ENCODE measurements at regions not wholly inside any gene's neighbourhood (a gene's known extent, or its start where the extent isn't known, plus 50 kb on each side); places are given as distances from the start of the nearest gene placed in this dataset.
"Not testable (repeated sequence)": the region's sequence is repeated elsewhere in the genome, so short reads cannot be mapped to it uniquely, and the experiment has no call there.

DNA sequence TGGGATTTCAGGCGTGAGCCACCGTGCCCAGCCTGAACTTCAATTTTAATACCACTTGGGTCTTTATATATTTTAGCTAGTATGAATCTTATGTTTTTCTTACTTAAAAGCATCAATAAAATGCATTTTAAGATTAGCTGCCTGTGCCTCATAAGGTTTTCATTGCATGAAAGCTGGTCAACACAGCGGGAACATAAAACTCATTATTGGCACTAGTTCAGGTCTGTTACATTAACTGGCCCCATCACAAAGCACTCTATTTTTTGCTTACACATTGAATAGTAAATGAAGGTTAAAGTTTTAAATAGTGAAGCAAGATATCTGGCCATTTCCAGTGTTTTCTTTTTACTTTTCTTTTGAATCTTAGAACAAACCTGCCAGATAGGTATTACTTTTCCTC lies 145.6 kb upstream of the LYSMD4 start:
- H3K4me1 Mint-ChIP-seq (ENCODE audit: low read depth) = no peaks in the 10 kb centered on the region
- intact Hi-C loops (cut with micrococcal nuclease) = no loop called here

DNA sequence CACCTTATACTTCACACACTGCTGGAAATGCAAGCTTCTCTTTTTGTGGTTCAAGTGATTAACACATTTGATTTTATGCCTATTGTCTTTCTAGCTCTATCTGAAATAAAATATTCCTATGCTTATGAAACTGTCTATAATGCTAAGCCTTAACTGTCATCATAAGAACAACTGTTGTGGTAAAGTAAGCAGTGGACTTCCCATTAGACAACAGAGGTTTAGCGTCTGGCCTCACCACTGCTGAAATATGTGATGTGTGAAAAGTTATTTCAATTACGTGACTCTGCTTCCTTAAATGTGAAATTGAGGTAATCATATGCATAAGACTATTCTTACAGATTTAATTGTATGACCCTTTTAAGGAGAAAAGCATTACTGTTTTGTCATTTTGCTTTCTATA lies 140.2 kb upstream of the LYSMD4 start:
- Mint-ChIP-seq H3K4me1 (ENCODE audit: low read depth) (no peaks in the 10 kb centered on the region), H3K27me3 (ENCODE audit: insufficient read depth) (no peaks in the 10 kb centered on the region), H3K36me3 (ENCODE audit: low read depth) (no peaks in the 10 kb centered on the region), H3K4me3 (no peak overlapping the region), H3K27ac (no peak overlapping the region), H3K9me3 (no peaks in the 10 kb centered on the region)
- intact Hi-C loops (cut with micrococcal nuclease) = no loop called here
- DNase-seq (ENCODE audit: low spot score) = no peak

More for the DNA sequence above, 145.6 kb upstream of the LYSMD4 start:
- DNase-seq (ENCODE audit: low spot score) = no peak
- Mint-ChIP-seq H3K27ac (no peak overlapping the region), H3K27me3 (ENCODE audit: insufficient read depth) (no peaks in the 10 kb centered on the region), H3K9me3 (no peaks in the 10 kb centered on the region), H3K4me3 (no peak overlapping the region), H3K36me3 (ENCODE audit: low read depth) (no peaks in the 10 kb centered on the region)

DNA sequence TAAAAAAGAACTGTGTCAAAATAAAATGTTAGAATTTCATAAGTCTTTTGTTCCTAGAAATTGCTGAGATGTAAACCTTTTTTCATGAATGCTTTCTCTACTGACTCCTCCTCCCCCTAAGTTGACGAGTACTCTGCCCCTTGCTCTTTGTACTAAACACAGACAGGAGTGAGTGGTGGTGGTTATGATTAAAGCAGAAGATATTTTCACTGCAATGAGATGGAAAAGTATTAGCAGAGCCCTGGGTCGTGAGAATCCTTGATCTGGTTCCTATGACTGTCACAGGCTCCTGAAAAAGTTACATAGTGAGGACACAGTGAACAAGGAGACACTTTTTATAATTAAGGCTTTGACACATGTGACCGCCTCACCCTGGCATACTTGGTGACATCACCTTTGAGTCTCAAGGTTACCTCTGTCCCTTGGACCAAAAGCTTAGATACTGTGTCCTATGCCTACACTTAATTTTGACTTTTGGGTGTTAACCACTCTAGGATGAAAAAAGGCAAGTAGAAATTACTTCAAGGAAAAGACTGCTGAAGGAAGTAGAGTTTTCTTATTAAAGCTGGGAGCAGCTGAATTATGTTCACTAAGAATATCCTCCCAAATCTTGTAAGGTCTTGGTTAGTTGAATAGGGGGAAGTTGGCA lies 130.4 kb upstream of the LYSMD4 start:
- H3K27me3 Mint-ChIP-seq (ENCODE audit: insufficient read depth) = no peaks in the 10 kb centered on the region
- no peaks in the 10 kb centered on the region for H3K9me3 Mint-ChIP-seq
- H3K4me1 Mint-ChIP-seq (ENCODE audit: low read depth) = no peaks in the 10 kb centered on the region
- intact Hi-C loops (cut with micrococcal nuclease) = no loop called here
- DNase-seq (ENCODE audit: low spot score) = no peak
- no peak overlapping the region for H3K4me3 Mint-ChIP-seq
- H3K36me3 Mint-ChIP-seq (ENCODE audit: low read depth) = no peaks in the 10 kb centered on the region
- H3K27ac Mint-ChIP-seq = no peak overlapping the region

- Mint-ChIP-seq H3K27me3 (ENCODE audit: insufficient read depth) (peaks cover 1% of the 10 kb centered on the region), H3K36me3 (ENCODE audit: low read depth) (no peaks in the 10 kb centered on the region), H3K4me1 (ENCODE audit: low read depth) (no peaks in the 10 kb centered on the region), H3K9me3 (no peaks in the 10 kb centered on the region), H3K4me3 (no peak overlapping the region), H3K27ac (no peak overlapping the region)
- DNase-seq (ENCODE audit: low spot score) = no peak
- intact Hi-C loops (cut with micrococcal nuclease) = no loop called here
Measured at GRCh38 chr15:99857836-99858235, 124.6 kb upstream of the LYSMD4 start.

GRCh38 chr15:99850517-99850916 lies 117.3 kb upstream of the LYSMD4 start:
- peaks cover 7% of the 10 kb centered on the region for H3K4me1 Mint-ChIP-seq (ENCODE audit: low read depth)
- no peak overlapping the region for H3K27ac Mint-ChIP-seq
- H3K36me3 Mint-ChIP-seq (ENCODE audit: low read depth) = peaks cover 1% of the 10 kb centered on the region
- no peak overlapping the region for H3K4me3 Mint-ChIP-seq
- H3K9me3 Mint-ChIP-seq = no peaks in the 10 kb centered on the region
- intact Hi-C loops (cut with micrococcal nuclease) = no loop called here
- no peaks in the 10 kb centered on the region for H3K27me3 Mint-ChIP-seq (ENCODE audit: insufficient read depth)
- DNase-seq (ENCODE audit: low spot score) = no peak

DNA sequence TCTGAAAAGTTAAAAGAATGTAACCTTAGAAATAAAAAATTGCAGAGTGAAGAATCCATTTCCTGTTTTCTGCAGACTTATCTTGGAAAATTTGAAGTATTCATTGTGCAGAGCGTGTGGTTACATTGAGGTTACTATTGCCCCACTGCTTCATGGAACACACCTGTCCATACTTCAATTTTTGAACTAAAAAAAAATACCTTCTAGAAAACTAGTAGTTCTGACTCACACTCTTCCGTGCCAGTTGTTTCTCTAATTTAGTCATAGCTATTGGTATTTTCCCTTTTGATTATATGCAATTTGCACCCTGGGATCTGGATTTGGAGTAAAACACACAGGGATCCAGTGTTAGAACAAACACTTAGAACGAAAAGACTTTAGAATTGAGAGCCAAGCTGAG lies 111.8 kb upstream of the LYSMD4 start:
- intact Hi-C loops (cut with micrococcal nuclease) = loop anchor here (1.0 to 10.0 kb wide), 3 partner anchors 19 to 240 kb away; no protein-coding TSS in a partner anchor
- no peak for DNase-seq (ENCODE audit: low spot score)
- Mint-ChIP-seq H3K9me3 (no peaks in the 10 kb centered on the region), H3K4me1 (ENCODE audit: low read depth) (peaks cover 40% of the 10 kb centered on the region), H3K4me3 (no peak overlapping the region), H3K36me3 (ENCODE audit: low read depth) (peaks cover 6% of the 10 kb centered on the region), H3K27me3 (ENCODE audit: insufficient read depth) (no peaks in the 10 kb centered on the region), H3K27ac (peak overlapping the region; percentile 70)

GRCh38 chr15:99844150-99844549 lies 110.9 kb upstream of the LYSMD4 start:
- Mint-ChIP-seq H3K4me1 (ENCODE audit: low read depth) (peaks cover 40% of the 10 kb centered on the region), H3K36me3 (ENCODE audit: low read depth) (peaks cover 12% of the 10 kb centered on the region), H3K27me3 (ENCODE audit: insufficient read depth) (no peaks in the 10 kb centered on the region), H3K4me3 (no peak overlapping the region), H3K9me3 (no peaks in the 10 kb centered on the region), H3K27ac (peak overlapping the region; percentile 70)
- intact Hi-C loops (cut with micrococcal nuclease) = loop anchor here (10.0 kb wide), 1 partner anchor 239 kb away; no protein-coding TSS in a partner anchor
- DNase-seq (ENCODE audit: low spot score) = no peak

DNA sequence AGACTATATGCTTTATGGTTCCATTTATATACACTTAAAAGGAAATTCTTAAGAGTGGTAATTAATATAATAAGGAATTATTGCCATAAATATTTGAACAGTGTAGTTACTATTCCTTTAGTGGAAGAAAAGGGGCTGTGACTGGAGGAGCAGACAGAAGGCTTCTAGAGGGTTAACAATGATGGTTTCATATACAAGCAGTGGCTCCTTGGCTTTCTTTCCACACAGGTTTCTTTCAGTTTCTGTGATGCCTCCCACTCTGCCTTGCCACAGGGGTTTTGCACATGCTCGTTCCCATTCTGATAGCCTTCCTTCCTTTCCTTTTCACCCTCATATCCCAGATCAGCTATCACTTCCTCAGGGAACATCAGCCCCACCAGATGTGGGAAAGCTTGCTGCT lies 108.8 kb upstream of the LYSMD4 start:
- H3K36me3 Mint-ChIP-seq (ENCODE audit: low read depth) = peaks cover 19% of the 10 kb centered on the region
- peaks cover 40% of the 10 kb centered on the region for H3K4me1 Mint-ChIP-seq (ENCODE audit: low read depth)
- peak overlapping the region; percentile 50 for H3K27ac Mint-ChIP-seq
- no peaks in the 10 kb centered on the region for H3K27me3 Mint-ChIP-seq (ENCODE audit: insufficient read depth)
- intact Hi-C loops (cut with micrococcal nuclease) = loop anchor here (10.0 kb wide), 1 partner anchor 237 kb away; no protein-coding TSS in a partner anchor
- peak overlapping the region; percentile 2 for H3K4me3 Mint-ChIP-seq
- DNase-seq (ENCODE audit: low spot score) = no peak
- no peaks in the 10 kb centered on the region for H3K9me3 Mint-ChIP-seq

DNA sequence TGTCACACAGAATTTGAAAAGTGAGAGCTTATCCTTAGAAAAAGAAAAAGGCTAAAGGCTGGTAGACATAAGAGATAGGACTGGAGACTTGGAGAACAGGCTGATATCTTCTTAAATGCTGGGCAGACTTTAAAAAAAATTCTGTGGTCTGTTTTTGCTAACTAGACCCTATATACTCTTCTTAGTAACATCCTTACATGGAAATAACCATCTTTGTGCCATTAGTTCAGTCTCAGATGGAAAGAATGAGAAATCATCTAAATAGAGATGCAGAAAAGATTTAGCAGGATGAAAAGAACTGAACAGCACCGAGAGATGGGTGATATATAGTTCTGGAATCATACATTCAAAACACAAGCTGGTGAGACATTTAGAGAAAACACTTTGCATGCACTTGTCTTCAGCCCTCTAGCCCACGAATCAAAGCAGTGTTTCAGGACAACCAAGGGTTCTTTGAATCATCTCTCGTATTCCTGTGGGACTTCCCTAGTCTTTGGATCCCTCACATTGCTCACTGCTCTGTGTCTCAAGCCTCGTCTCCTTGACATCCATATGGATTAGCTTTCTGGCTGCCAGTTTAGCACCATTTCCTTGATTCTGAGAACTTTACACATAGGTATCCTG lies 93.0 kb upstream of the LYSMD4 start:
- H3K27ac Mint-ChIP-seq = peak overlapping the region; percentile 84
- H3K27me3 Mint-ChIP-seq (ENCODE audit: insufficient read depth) = no peaks in the 10 kb centered on the region
- H3K4me3 Mint-ChIP-seq = no peak overlapping the region
- peaks cover 18% of the 10 kb centered on the region for H3K9me3 Mint-ChIP-seq
- intact Hi-C loops (cut with micrococcal nuclease) = loop anchor here (1.0 kb wide), 2 partner anchors 16 to 19 kb away; no protein-coding TSS in a partner anchor
- peaks cover 30% of the 10 kb centered on the region for H3K4me1 Mint-ChIP-seq (ENCODE audit: low read depth)
- no peak for DNase-seq (ENCODE audit: low spot score)
- peaks cover 46% of the 10 kb centered on the region for H3K36me3 Mint-ChIP-seq (ENCODE audit: low read depth)

- no peak for DNase-seq (ENCODE audit: low spot score)
- intact Hi-C loops (cut with micrococcal nuclease) = no loop called here
- no peak overlapping the region for H3K4me3 Mint-ChIP-seq
- no peaks in the 10 kb centered on the region for H3K27me3 Mint-ChIP-seq (ENCODE audit: insufficient read depth)
- H3K36me3 Mint-ChIP-seq (ENCODE audit: low read depth) = peaks cover 45% of the 10 kb centered on the region
- H3K27ac Mint-ChIP-seq = no peak overlapping the region
- H3K9me3 Mint-ChIP-seq = peaks cover 12% of the 10 kb centered on the region
- peaks cover 30% of the 10 kb centered on the region for H3K4me1 Mint-ChIP-seq (ENCODE audit: low read depth)
Measured at GRCh38 chr15:99823346-99823745, 90.1 kb upstream of the LYSMD4 start.

DNA sequence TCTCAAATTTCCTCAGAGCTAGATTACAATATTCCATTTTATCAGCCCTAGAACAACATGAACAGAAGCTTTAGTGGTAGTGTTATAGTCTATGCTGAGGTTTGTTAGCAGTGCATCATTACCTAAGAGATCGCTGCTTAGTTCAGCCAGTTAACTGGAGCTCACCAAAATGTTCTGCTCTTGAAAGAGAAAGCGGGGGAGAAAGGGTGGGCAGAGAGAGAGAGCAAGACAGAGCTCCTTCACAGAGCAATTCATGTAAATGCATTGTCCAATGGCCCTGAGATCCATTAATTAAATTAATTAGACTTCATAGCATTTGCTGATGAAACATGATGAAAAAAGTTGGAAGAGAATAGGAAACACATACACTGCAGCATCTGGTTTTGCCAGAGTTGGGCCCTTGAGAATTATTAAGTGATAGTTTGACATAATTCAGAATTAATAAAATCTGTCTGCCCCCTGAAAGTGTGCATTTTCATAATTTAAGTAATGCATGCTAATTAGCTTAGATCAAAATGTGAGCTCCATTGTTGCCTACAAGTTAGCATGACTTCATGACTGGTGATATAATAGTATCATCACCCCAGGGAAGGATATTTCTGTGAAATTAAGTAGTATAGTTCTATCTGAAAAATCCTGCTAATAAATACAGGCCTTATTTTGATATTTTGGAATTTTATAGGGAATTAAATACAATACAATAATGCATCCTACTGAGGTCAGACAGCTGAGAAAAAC lies 86.9 kb upstream of the LYSMD4 start:
- peaks cover 5% of the 10 kb centered on the region for H3K4me1 Mint-ChIP-seq (ENCODE audit: low read depth)
- no peak for DNase-seq (ENCODE audit: low spot score)
- intact Hi-C loops (cut with micrococcal nuclease) = no loop called here
- H3K27me3 Mint-ChIP-seq (ENCODE audit: insufficient read depth) = no peaks in the 10 kb centered on the region
- H3K36me3 Mint-ChIP-seq (ENCODE audit: low read depth) = peaks cover 49% of the 10 kb centered on the region
- H3K4me3 Mint-ChIP-seq = no peak overlapping the region
- no peak overlapping the region for H3K27ac Mint-ChIP-seq
- H3K9me3 Mint-ChIP-seq = peaks cover 5% of the 10 kb centered on the region

DNA sequence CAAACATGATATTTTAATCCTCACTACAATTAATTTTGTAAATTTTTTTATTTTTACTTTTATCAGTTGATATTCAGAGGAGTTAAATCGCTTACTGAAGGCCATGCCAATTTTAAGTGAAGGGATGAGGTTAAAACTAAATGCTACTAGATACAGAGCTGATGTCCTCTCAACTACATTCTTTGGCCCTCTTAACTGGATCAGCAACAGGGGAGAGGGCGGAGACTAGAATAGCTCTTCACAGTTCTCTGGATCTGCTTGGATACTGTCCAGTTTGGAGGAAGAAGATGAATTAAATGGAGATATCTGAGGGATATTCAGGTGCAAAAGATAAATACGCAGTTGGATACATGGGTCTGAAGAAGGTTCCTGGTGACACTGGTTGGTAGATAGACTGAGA lies 85.6 kb upstream of the LYSMD4 start:
- no peaks in the 10 kb centered on the region for H3K27me3 Mint-ChIP-seq (ENCODE audit: insufficient read depth)
- peaks cover under 1% of the 10 kb centered on the region for H3K9me3 Mint-ChIP-seq
- H3K4me1 Mint-ChIP-seq (ENCODE audit: low read depth) = no peaks in the 10 kb centered on the region
- no peak overlapping the region for H3K27ac Mint-ChIP-seq
- DNase-seq (ENCODE audit: low spot score) = no peak
- intact Hi-C loops (cut with micrococcal nuclease) = no loop called here
- no peak overlapping the region for H3K4me3 Mint-ChIP-seq
- peaks cover 39% of the 10 kb centered on the region for H3K36me3 Mint-ChIP-seq (ENCODE audit: low read depth)

GRCh38 chr15:99816862-99817261 lies 83.6 kb upstream of the LYSMD4 start:
- H3K4me1 Mint-ChIP-seq (ENCODE audit: low read depth); H3K4me3 Mint-ChIP-seq; DNase-seq (ENCODE audit: low spot score); H3K9me3 Mint-ChIP-seq; H3K27ac Mint-ChIP-seq; intact Hi-C loops (cut with micrococcal nuclease); H3K27me3 Mint-ChIP-seq (ENCODE audit: insufficient read depth): not testable (repeated sequence)
- H3K36me3 Mint-ChIP-seq (ENCODE audit: low read depth) = peaks cover 43% of the 10 kb centered on the region

Measured in activated T-helper 1 cell treated with anti-CD3 and anti-CD28 coated beads, Interleukin-12 subunit alpha, Interleukin-12 subunit beta, Interleukin-2, Interleukin-4 antibody, amounts not matched to agents 30 ng/mL and 10 ng/mL and 1 ng/mL, durations not matched to agents 14 hours and 24 hours and 36 hours (primary cell).